AG04450 (cell line): ENCODE measurements at regions not wholly inside any gene's neighbourhood (a gene's known extent, or its start where the extent isn't known, plus 50 kb on each side); places are given as distances from the start of the nearest gene placed in this dataset.

Experiments
- CTCF ChIA-PET: fragments of 300-600, 350-600 bp; formaldehyde crosslinking; extraction: SDS; loops from one replicate; lab custom pipeline; 2022; ENCODE audit warnings: antibody characterized with exemption, inconsistent platforms; lab: Charles Lee
- POLR2A ChIA-PET: fragments of 350-600 bp; formaldehyde crosslinking; extraction: SDS; loops from one replicate; lab custom pipeline; 2021; ENCODE audit warnings: antibody characterized with exemption, inconsistent platforms; lab: Yijun Ruan, JAX
- DNase-seq: peaks from one replicate; pipeline ENCODE4 v3.0.0-alpha.2; 2011; ENCODE audit warnings: low read depth, low spot score
- H3K27ac ChIP-seq: one replicate; pipeline ENCODE4 v1.5.1; 2012; ENCODE audit warnings: low read depth, low read length, control low read depth
- H3K27me3 ChIP-seq: one replicate; pipeline ENCODE4 v1.6.0; 2012; ENCODE audit warnings: low read length; ENCODE audit not compliant: control insufficient read depth, insufficient read depth
- H3K4me3 ChIP-seq: 2 replicates; pipeline ENCODE4 v1.5.1; 2011; ENCODE audit warnings: mild to moderate bottlenecking, low read depth, low read length, control low read depth
- H3K9me3 ChIP-seq: 2 replicates; pipeline ENCODE4 v1.5.1; 2012; ENCODE audit warnings: low read length; ENCODE audit not compliant: control insufficient read depth, insufficient read depth
- TF ChIP-seq, protein P1 (sequence below): IDR thresholded peaks from 2 replicates; pipeline ENCODE4 v1.5.1; 2011; ENCODE audit warnings: low read depth, low read length, control low read depth, inconsistent platforms

DNA sequence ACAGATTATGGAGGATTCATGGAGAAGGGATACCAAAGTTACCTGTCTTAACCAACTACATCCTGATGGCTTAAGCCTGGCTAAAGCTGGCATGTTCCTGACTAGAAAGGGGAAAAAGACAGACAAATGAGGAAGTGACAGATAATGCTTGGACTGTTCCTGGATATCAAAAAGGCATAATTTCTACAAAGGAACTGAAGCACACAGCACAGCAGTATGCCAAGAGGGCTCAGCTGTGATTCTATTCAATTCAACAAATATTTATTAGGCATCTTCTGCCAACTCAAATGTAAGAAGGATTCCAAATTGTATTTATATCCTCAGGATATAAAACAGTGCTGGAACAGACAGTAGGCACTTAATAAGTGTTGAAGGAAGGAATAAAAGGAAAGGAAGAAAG lies 59.5 kb downstream of the KLF12 start:
- POLR2A ChIA-PET: no interaction called here
- no peaks in the 10 kb centered on the region for H3K27me3 ChIP-seq
- TF ChIP-seq, protein P1, sequence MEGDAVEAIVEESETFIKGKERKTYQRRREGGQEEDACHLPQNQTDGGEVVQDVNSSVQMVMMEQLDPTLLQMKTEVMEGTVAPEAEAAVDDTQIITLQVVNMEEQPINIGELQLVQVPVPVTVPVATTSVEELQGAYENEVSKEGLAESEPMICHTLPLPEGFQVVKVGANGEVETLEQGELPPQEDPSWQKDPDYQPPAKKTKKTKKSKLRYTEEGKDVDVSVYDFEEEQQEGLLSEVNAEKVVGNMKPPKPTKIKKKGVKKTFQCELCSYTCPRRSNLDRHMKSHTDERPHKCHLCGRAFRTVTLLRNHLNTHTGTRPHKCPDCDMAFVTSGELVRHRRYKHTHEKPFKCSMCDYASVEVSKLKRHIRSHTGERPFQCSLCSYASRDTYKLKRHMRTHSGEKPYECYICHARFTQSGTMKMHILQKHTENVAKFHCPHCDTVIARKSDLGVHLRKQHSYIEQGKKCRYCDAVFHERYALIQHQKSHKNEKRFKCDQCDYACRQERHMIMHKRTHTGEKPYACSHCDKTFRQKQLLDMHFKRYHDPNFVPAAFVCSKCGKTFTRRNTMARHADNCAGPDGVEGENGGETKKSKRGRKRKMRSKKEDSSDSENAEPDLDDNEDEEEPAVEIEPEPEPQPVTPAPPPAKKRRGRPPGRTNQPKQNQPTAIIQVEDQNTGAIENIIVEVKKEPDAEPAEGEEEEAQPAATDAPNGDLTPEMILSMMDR: no peak
- no peaks in the 10 kb centered on the region for H3K9me3 ChIP-seq
- no peak overlapping the region for H3K27ac ChIP-seq
- no peak overlapping the region for H3K4me3 ChIP-seq
- CTCF ChIA-PET: interaction anchor here (0.6 kb wide), 1 partner anchor 319 kb away, joined by 4 read pairs; no protein-coding TSS in a partner anchor
- DNase-seq: no peak

DNA sequence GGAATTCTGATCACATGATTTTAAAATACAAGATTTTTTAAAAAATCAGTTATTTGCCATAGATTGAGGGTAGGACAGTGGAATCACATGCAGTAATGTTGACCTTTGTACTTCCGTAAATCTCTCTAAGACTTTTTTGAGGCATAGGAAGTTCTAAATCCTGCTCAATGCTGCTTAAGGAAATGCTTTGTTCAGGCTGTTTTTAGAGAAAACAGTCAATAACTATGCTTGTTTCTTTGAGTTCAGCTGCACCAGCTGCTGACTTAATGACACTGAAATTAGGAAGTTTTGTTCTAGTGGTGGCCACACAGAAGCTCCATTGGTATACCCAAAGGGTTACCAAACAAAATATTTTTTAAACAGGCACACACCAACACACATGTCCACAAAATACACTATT lies 60.9 kb downstream of the KLF12 start:
- CTCF ChIA-PET: no interaction called here
- H3K27me3 ChIP-seq: no peaks in the 10 kb centered on the region

DNA sequence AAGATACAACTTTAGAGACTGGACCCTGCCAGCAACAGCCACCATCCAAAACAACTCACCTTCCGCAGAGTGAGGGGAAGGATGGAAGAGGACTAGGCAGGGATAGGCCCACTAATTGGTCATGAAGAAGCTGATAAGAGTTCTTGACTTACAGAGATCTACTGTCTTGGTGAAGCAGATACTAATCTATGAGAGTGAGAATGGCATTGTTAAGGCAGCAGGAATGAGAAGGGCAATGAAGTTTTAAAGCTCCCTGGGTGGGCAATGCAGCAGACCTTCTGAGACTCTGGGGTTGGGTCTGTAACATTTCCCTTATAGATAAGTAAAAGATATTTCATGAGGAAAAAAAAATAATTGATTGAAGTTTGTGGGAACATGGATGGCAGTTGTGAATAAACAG lies 63.7 kb downstream of the KLF12 start:
- DNase-seq: no peak
- ChIA-PET POLR2A (no interaction called here), CTCF (no interaction called here)
- TF ChIP-seq, protein P1: no peak
- H3K27me3 ChIP-seq: no peaks in the 10 kb centered on the region
- no peaks in the 10 kb centered on the region for H3K9me3 ChIP-seq
- H3K4me3 ChIP-seq: no peak overlapping the region
- H3K27ac ChIP-seq: no peak overlapping the region

More for the DNA sequence above, 60.9 kb downstream of the KLF12 start:
- H3K27ac ChIP-seq: no peak overlapping the region
- no peak overlapping the region for H3K4me3 ChIP-seq
- no peaks in the 10 kb centered on the region for H3K9me3 ChIP-seq
- POLR2A ChIA-PET: no interaction called here
- TF ChIP-seq, protein P1: no peak
- no peak for DNase-seq

- H3K9me3 ChIP-seq: no peaks in the 10 kb centered on the region
- TF ChIP-seq, protein P1: no peak
- no peak overlapping the region for H3K27ac ChIP-seq
- ChIA-PET POLR2A (no interaction called here), CTCF (no interaction called here)
- no peak for DNase-seq
- no peaks in the 10 kb centered on the region for H3K27me3 ChIP-seq
- no peak overlapping the region for H3K4me3 ChIP-seq
Measured at GRCh38 chr13:74070065-74070464, 64.1 kb downstream of the KLF12 start.

- Histone ChIP-seq H3K27me3 (no peaks in the 10 kb centered on the region), H3K9me3 (no peaks in the 10 kb centered on the region), H3K4me3 (no peak overlapping the region), H3K27ac (no peak overlapping the region)
- TF ChIP-seq, protein P1: no peak
- CTCF ChIA-PET: interaction anchor here (0.6 kb wide), 1 partner anchor 219 kb away, joined by 3 read pairs; no protein-coding TSS in a partner anchor
- DNase-seq: no peak
- POLR2A ChIA-PET: interaction anchor here (0.8 kb wide), 1 partner anchor 66 kb away, joined by 3 read pairs; no protein-coding TSS in a partner anchor
Measured at GRCh38 chr13:74068471-74068870, 65.7 kb downstream of the KLF12 start.
